ENCODE measurements at regions not wholly inside any gene's neighbourhood (a gene's known extent, or its start where the extent isn't known, plus 50 kb on each side); places are given as distances from the start of the nearest gene placed in this dataset.

GRCh38 chr16:86086471-86086870, 187.5 kb downstream of the IRF8 start:
- DNase-seq (ENCODE audit: low read depth), result no peak
- TF ChIP-seq CTCF (IDR thresholded peaks at IDR 0.05; ENCODE audit: control insufficient read depth, extremely low read depth, insufficient read depth), result no peak
- H3K4me3 ChIP-seq (ENCODE audit: low read depth, low read length), result no peak overlapping the region

GRCh38 chr16:86087011-86087895, 188.3 kb downstream of the IRF8 start:
- no peak for DNase-seq (ENCODE audit: low read depth)
- no peak for TF ChIP-seq CTCF (IDR thresholded peaks at IDR 0.05; ENCODE audit: control insufficient read depth, extremely low read depth, insufficient read depth)
- H3K4me3 ChIP-seq (ENCODE audit: low read depth, low read length), result no peak overlapping the region

GRCh38 chr16:86087896-86088230, 188.9 kb downstream of the IRF8 start:
- H3K4me3 ChIP-seq (ENCODE audit: low read depth, low read length), result no peak overlapping the region
- DNase-seq (ENCODE audit: low read depth), result no peak
- no peak for TF ChIP-seq CTCF (IDR thresholded peaks at IDR 0.05; ENCODE audit: control insufficient read depth, extremely low read depth, insufficient read depth)

GRCh38 chr16:86088287-86088686, 189.3 kb downstream of the IRF8 start:
- H3K4me3 ChIP-seq (ENCODE audit: low read depth, low read length), result no peak overlapping the region
- no peak for DNase-seq (ENCODE audit: low read depth)
- TF ChIP-seq CTCF (IDR thresholded peaks at IDR 0.05; ENCODE audit: control insufficient read depth, extremely low read depth, insufficient read depth), result no peak

GRCh38 chr16:86088816-86089215, 189.9 kb downstream of the IRF8 start:
- no peak for DNase-seq (ENCODE audit: low read depth)
- no peak overlapping the region for H3K4me3 ChIP-seq (ENCODE audit: low read depth, low read length)
- TF ChIP-seq CTCF (IDR thresholded peaks at IDR 0.05; ENCODE audit: control insufficient read depth, extremely low read depth, insufficient read depth), result no peak

- TF ChIP-seq CTCF (IDR thresholded peaks at IDR 0.05; ENCODE audit: control insufficient read depth, extremely low read depth, insufficient read depth), result no peak
Measured at GRCh38 chr16:86089334-86089900, 190.5 kb downstream of the IRF8 start.

More at GRCh38 chr16:86089334-86089900, 190.5 kb downstream of the IRF8 start:
- H3K4me3 ChIP-seq (ENCODE audit: low read depth, low read length), result no peak overlapping the region
- DNase-seq (ENCODE audit: low read depth), result no peak
